DND-41 (cell line): ENCODE measurements at regions not wholly inside any gene's neighbourhood (a gene's known extent, or its start where the extent isn't known, plus 50 kb on each side); places are given as distances from the start of the nearest gene placed in this dataset.

ENCODE experiments used
- CTCF ChIP-seq: IDR thresholded peaks from 2 replicates; pipeline ENCODE4 v1.5.1; 2012; ENCODE audit warnings: borderline replicate concordance, low read length, moderate library complexity, mild to moderate bottlenecking; ENCODE audit not compliant: poor library complexity, severe bottlenecking; ENCODE audit errors: extremely low read depth
- EZH2 ChIP-seq: IDR thresholded peaks from 3 replicates; pipeline ENCODE4 v1.6.1; 2012; ENCODE audit warnings: borderline replicate concordance, low read depth, mild to moderate bottlenecking, moderate library complexity, low read length, inconsistent platforms; ENCODE audit not compliant: severe bottlenecking

- no peak for TF ChIP-seq CTCF
- TF ChIP-seq EZH2: no peak
Observed at GRCh38 chr5:112647428-112647827, 90.3 kb upstream of the APC start.
